ENCODE measurements at regions not wholly inside any gene's neighbourhood (a gene's known extent, or its start where the extent isn't known, plus 50 kb on each side); places are given as distances from the start of the nearest gene placed in this dataset.

DNA sequence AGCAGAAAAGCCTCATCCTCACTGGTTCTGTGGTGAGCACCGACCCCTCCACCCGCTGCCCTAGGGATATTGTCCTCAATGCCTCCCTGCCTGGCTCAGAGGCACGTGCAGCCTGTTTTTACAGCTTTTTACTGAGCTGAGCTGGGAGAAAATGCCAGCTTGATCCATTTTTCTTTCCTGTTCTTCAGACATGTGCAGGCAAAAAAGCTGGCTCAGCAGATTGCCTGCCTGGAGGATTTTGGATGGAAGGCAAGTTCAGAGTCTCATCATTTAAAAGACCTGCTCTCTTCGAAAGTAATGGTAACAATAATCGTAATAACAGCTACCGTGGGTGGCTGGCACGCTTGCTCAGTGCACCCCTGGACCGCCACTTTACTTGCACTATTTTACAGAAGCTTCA lies 135.0 kb upstream of the SMIM23 start:
- TF ChIP-seq, protein P1, sequence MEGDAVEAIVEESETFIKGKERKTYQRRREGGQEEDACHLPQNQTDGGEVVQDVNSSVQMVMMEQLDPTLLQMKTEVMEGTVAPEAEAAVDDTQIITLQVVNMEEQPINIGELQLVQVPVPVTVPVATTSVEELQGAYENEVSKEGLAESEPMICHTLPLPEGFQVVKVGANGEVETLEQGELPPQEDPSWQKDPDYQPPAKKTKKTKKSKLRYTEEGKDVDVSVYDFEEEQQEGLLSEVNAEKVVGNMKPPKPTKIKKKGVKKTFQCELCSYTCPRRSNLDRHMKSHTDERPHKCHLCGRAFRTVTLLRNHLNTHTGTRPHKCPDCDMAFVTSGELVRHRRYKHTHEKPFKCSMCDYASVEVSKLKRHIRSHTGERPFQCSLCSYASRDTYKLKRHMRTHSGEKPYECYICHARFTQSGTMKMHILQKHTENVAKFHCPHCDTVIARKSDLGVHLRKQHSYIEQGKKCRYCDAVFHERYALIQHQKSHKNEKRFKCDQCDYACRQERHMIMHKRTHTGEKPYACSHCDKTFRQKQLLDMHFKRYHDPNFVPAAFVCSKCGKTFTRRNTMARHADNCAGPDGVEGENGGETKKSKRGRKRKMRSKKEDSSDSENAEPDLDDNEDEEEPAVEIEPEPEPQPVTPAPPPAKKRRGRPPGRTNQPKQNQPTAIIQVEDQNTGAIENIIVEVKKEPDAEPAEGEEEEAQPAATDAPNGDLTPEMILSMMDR (conservative IDR thresholded peaks at IDR 0.05; ENCODE audit: low read depth, low read length): no peak
- DNase-seq (ENCODE audit: low read depth): no peak

DNA sequence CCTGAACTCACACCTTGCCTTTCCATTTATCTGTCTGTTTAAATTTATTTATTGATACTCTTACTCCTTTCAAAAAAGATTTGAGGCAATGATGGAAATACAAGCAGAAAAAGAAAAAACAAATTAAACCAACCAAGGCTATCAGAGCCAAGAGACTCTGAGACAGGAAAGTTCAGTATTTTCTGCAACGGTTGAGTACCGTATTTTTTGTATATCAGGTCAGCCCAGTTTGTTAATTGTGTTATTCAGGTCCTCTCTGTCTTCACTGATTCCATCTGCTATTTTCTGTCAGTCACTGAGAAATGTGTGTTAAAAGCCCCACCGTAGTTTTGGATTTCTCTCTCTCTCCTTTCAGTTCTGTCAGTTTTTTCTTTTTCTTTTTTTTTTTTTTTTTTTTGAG lies 134.5 kb upstream of the SMIM23 start:
- no peak overlapping the region for H3K4me3 ChIP-seq (ENCODE audit: low read depth, low read length)
- DNase-seq (ENCODE audit: low read depth): no peak
- TF ChIP-seq, protein P1 (conservative IDR thresholded peaks at IDR 0.05; ENCODE audit: low read depth, low read length): no peak

More for the DNA sequence above, 135.0 kb upstream of the SMIM23 start:
- no peak overlapping the region for H3K4me3 ChIP-seq (ENCODE audit: low read depth, low read length)

DNA sequence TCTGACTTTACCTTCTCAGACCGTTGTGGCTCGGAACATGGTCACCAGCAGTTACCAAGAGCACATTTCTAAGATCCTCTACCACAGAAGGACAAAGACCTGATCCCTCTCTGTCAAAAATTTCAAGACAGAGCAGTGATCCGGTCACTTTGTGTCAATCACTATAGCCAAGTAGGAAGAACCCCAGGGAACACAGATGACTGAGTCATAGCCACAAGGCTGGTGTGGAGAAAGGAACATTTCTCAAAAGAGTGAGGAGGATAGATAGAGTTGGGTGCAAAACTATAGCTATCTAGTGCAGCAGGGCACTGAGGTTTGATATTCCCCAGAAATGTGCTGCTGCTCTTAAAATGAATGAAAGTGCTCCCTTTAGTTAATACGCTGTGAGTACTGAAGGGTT lies 130.7 kb upstream of the SMIM23 start:
- TF ChIP-seq, protein P1 (conservative IDR thresholded peaks at IDR 0.05; ENCODE audit: low read depth, low read length): no peak
- peak; percentile 20 for DNase-seq (ENCODE audit: low read depth)
- no peak overlapping the region for H3K4me3 ChIP-seq (ENCODE audit: low read depth, low read length)

DNA sequence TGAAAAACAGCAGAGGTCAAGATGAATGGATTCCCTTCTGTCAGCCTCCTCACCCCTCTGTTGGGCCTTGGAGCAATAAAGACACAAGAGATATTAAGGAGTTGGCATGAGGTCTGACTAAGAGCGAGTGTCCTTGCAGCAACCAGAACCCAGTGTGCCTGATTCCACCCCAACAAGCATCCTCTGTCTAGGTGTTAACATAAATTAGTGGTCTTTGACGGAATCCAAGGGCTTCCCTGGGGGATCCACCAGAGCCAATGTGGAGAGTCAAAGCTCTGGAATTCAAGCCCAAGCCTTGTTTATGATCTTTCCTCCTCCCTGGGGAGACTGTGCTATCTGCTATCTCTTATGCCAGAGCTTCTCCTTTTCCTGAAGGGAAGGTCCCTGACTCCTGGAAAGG lies 128.1 kb upstream of the SMIM23 start:
- TF ChIP-seq, protein P1 (conservative IDR thresholded peaks at IDR 0.05; ENCODE audit: low read depth, low read length): no peak
- no peak overlapping the region for H3K4me3 ChIP-seq (ENCODE audit: low read depth, low read length)
- DNase-seq (ENCODE audit: low read depth): no peak

DNA sequence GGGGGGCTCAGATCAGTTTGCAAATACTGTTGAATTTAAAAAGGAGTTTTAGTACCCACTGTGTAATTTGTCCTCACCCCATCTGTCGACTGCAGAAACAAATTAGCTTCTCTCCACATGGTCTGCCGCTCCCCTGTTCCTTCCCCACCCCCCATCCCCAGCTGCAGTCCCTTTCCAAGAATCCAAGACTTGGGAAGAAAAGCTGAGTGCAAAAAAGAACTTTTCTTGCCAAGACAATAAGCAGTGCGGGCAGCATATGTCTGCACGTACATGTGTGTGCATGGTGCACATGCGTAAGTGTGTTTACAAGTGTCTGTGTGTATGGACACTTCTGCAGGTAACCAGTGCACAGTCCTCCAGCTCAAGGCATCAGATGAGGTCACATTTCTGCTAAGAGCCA lies 125.7 kb upstream of the SMIM23 start:
- no peak overlapping the region for H3K4me3 ChIP-seq (ENCODE audit: low read depth, low read length)
- no peak for DNase-seq (ENCODE audit: low read depth)
- TF ChIP-seq, protein P1 (conservative IDR thresholded peaks at IDR 0.05; ENCODE audit: low read depth, low read length): no peak

DNA sequence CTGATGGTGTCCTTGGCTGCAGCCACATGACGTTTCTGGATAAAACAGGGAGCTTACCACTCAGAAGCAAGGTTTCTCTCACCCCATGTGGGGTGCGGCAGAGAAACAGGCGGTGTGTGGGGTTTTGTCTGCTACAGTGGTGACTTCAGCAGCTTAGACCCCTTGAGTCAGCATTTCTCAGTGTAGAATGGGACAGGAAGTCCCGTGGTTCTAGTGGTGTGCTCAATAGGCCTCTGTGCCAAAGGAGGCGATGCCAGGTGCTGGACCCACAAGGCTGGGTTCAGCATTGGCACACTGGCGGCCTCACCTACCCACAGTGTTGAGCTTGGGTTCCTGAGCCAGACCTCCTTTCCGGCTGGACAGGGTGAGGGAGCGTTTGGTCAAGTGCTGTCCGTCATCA lies 125.2 kb upstream of the SMIM23 start:
- TF ChIP-seq, protein P1 (conservative IDR thresholded peaks at IDR 0.05; ENCODE audit: low read depth, low read length): no peak
- DNase-seq (ENCODE audit: low read depth): no peak
- no peak overlapping the region for H3K4me3 ChIP-seq (ENCODE audit: low read depth, low read length)

DNA sequence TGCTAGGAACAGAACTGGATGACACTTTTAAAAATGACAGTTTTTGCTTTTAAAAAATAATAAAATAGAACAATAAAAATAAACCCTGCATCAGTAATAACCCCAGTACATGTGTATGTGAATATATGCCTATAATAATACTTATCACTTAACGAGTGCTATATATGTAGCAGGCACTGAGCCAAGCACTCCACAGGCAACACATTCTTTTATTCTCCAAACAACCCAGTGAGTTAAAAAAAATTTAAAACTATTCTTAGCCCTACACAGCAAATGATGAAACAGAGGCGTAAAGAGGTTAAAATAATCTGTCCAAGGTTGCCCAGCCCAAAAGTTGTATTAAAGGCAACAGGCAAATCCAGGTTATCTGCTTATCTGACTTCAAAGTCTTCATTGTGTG lies 124.5 kb upstream of the SMIM23 start:
- peak; percentile 81 for DNase-seq (ENCODE audit: low read depth)

More for the DNA sequence above, 124.5 kb upstream of the SMIM23 start:
- TF ChIP-seq, protein P1 (conservative IDR thresholded peaks at IDR 0.05; ENCODE audit: low read depth, low read length): no peak
- H3K4me3 ChIP-seq (ENCODE audit: low read depth, low read length): no peak overlapping the region
